IMR-90 (cell line): ENCODE measurements at regions not wholly inside any gene's neighbourhood (a gene's known extent, or its start where the extent isn't known, plus 50 kb on each side); places are given as distances from the start of the nearest gene placed in this dataset.

ENCODE experiments used
- CEBPB ChIP-seq: IDR thresholded peaks from 2 replicates; pipeline ENCODE4 v1.6.1; 2012; ENCODE audit warnings: low read depth, low read length, improper control_type of control experiment
- MAFK ChIP-seq: IDR thresholded peaks from 2 replicates; pipeline ENCODE4 v1.6.1; 2012; ENCODE audit warnings: low read depth, low read length, improper control_type of control experiment
- MAZ ChIP-seq: IDR thresholded peaks from 2 replicates; pipeline ENCODE4 v1.6.1; 2012; ENCODE audit warnings: low read depth, mild to moderate bottlenecking, low read length, improper control_type of control experiment, moderate library complexity, borderline replicate concordance
- MXI1 ChIP-seq: IDR thresholded peaks from 2 replicates; pipeline ENCODE4 v1.6.1; 2012; ENCODE audit warnings: low read depth, mild to moderate bottlenecking, low read length, moderate library complexity, borderline replicate concordance
- NFE2L2 ChIP-seq: fragments of 150-350 bp; IDR thresholded peaks from 2 replicates; pipeline ENCODE4 v1.6.1; 2016; ENCODE audit warnings: low read depth, mild to moderate bottlenecking, low read length
- POLR2A ChIP-seq: IDR thresholded peaks from 2 replicates; pipeline ENCODE4 v1.6.1; 2012; ENCODE audit warnings: mild to moderate bottlenecking, low read depth, low read length
- RAD21 ChIP-seq: IDR thresholded peaks from 2 replicates; pipeline ENCODE4 v1.6.1; 2012; ENCODE audit warnings: low read length, improper control_type of control experiment
- RCOR1 ChIP-seq: IDR thresholded peaks from 2 replicates; pipeline ENCODE4 v1.6.1; 2012; ENCODE audit warnings: mild to moderate bottlenecking, low read length, improper control_type of control experiment; ENCODE audit not compliant: insufficient replicate concordance
- RFX5 ChIP-seq: IDR thresholded peaks from 2 replicates; pipeline ENCODE4 v1.8.0; 2012; ENCODE audit warnings: low read depth, mild to moderate bottlenecking, low read length, moderate library complexity
- SMC3 ChIP-seq: fragments of 150-350 bp; IDR thresholded peaks from 2 replicates; pipeline ENCODE4 v1.6.1; 2016; ENCODE audit warnings: low read depth, mild to moderate bottlenecking, antibody characterized with exemption, low read length, moderate library complexity
- TF ChIP-seq, protein P1 (sequence below): conservative IDR thresholded peaks from 2 replicates; pipeline ENCODE4 v1.5.1; 2012; ENCODE audit warnings: mild to moderate bottlenecking, low read depth, low read length, improper control_type of control experiment
- TF ChIP-seq, protein P2 (sequence below): fragments of 150-350 bp; IDR thresholded peaks from 2 replicates; pipeline ENCODE4 v1.6.1; 2017; ENCODE audit warnings: mild to moderate bottlenecking, antibody characterized with exemption, low read length, low read depth
- TF ChIP-seq, protein P3 (sequence below): fragments of 150-350 bp; IDR thresholded peaks from 2 replicates; pipeline ENCODE4 v1.6.1; 2016; ENCODE audit warnings: low read depth, mild to moderate bottlenecking, low read length, moderate library complexity, borderline replicate concordance

- TF ChIP-seq POLR2A (no peak), SMC3 (no peak), CEBPB (no peak), NFE2L2 (no peak), RAD21 (no peak), RCOR1 (no peak), RFX5 (no peak), MXI1 (no peak), MAZ (no peak), MAFK (no peak)
- TF ChIP-seq, protein P1, sequence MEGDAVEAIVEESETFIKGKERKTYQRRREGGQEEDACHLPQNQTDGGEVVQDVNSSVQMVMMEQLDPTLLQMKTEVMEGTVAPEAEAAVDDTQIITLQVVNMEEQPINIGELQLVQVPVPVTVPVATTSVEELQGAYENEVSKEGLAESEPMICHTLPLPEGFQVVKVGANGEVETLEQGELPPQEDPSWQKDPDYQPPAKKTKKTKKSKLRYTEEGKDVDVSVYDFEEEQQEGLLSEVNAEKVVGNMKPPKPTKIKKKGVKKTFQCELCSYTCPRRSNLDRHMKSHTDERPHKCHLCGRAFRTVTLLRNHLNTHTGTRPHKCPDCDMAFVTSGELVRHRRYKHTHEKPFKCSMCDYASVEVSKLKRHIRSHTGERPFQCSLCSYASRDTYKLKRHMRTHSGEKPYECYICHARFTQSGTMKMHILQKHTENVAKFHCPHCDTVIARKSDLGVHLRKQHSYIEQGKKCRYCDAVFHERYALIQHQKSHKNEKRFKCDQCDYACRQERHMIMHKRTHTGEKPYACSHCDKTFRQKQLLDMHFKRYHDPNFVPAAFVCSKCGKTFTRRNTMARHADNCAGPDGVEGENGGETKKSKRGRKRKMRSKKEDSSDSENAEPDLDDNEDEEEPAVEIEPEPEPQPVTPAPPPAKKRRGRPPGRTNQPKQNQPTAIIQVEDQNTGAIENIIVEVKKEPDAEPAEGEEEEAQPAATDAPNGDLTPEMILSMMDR = no peak
- TF ChIP-seq, protein P2, sequence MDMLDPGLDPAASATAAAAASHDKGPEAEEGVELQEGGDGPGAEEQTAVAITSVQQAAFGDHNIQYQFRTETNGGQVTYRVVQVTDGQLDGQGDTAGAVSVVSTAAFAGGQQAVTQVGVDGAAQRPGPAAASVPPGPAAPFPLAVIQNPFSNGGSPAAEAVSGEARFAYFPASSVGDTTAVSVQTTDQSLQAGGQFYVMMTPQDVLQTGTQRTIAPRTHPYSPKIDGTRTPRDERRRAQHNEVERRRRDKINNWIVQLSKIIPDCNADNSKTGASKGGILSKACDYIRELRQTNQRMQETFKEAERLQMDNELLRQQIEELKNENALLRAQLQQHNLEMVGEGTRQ = no peak
- TF ChIP-seq, protein P3, sequence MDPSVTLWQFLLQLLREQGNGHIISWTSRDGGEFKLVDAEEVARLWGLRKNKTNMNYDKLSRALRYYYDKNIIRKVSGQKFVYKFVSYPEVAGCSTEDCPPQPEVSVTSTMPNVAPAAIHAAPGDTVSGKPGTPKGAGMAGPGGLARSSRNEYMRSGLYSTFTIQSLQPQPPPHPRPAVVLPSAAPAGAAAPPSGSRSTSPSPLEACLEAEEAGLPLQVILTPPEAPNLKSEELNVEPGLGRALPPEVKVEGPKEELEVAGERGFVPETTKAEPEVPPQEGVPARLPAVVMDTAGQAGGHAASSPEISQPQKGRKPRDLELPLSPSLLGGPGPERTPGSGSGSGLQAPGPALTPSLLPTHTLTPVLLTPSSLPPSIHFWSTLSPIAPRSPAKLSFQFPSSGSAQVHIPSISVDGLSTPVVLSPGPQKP = no peak
Measured at GRCh38 chr13:110063490-110064421, 243.2 kb downstream of the COL4A1 start.
